Activated naive CD8-positive, alpha-beta T cell treated with anti-CD3 and anti-CD28 coated beads, Interleukin-2, amount 50 U/mL, for 24 hours (primary cell): ENCODE measurements at regions not wholly inside any gene's neighbourhood (a gene's known extent, or its start where the extent isn't known, plus 50 kb on each side); places are given as distances from the start of the nearest gene placed in this dataset.
"Not testable (repeated sequence)": the region's sequence is repeated elsewhere in the genome, so short reads cannot be mapped to it uniquely, and the experiment has no call there.

ENCODE experiments used
- ATAC-seq: fragments of 150-1000 bp; cut with Tn5 transposase; one replicate; pipeline ENCODE4 v1.10.0; 2021
- DNase-seq: peaks from one replicate; pipeline ENCODE4 v3.0.0; 2021
- H3K27ac Mint-ChIP-seq: one replicate; pipeline ENCODE4 v1.8.0; 2021; ENCODE audit warnings: mild to moderate bottlenecking, mixed read lengths
- H3K27me3 Mint-ChIP-seq: one replicate; pipeline ENCODE4 v1.8.0; 2021; ENCODE audit warnings: mixed read lengths
- H3K36me3 Mint-ChIP-seq: one replicate; pipeline ENCODE4 v1.8.0; 2021; ENCODE audit warnings: low read depth, mixed read lengths
- H3K4me1 Mint-ChIP-seq: one replicate; pipeline ENCODE4 v1.8.0; 2021; ENCODE audit warnings: mixed read lengths
- H3K4me3 Mint-ChIP-seq: one replicate; pipeline ENCODE4 v1.8.0; 2021; ENCODE audit warnings: mild to moderate bottlenecking, moderate library complexity, mixed read lengths
- H3K9me3 Mint-ChIP-seq: one replicate; pipeline ENCODE4 v1.8.0; 2021; ENCODE audit warnings: mixed read lengths

- Mint-ChIP-seq H3K36me3 (no peaks in the 10 kb centered on the region), H3K27ac (no peak overlapping the region)
Observed at GRCh38 chr10:3573498-3573897, 211.5 kb downstream of the KLF6 start.

GRCh38 chr10:3571310-3571825 lies 213.6 kb downstream of the KLF6 start:
- Mint-ChIP-seq H3K27ac (no peak overlapping the region), H3K4me3 (no peak overlapping the region), H3K4me1 (no peaks in the 10 kb centered on the region), H3K27me3 (peaks cover 1% of the 10 kb centered on the region), H3K36me3 (no peaks in the 10 kb centered on the region), H3K9me3 (no peaks in the 10 kb centered on the region)
- DNase-seq: no peak
- ATAC-seq: no peak

More at GRCh38 chr10:3573498-3573897, 211.5 kb downstream of the KLF6 start:
- Mint-ChIP-seq H3K9me3 (no peaks in the 10 kb centered on the region), H3K4me1 (no peaks in the 10 kb centered on the region), H3K4me3 (no peak overlapping the region), H3K27me3 (peaks cover 1% of the 10 kb centered on the region)
- no peak for DNase-seq
- ATAC-seq: no peak

- no peak overlapping the region for H3K27ac Mint-ChIP-seq
- no peak for DNase-seq
- no peak for ATAC-seq
Observed at GRCh38 chr10:3570855-3571266, 214.1 kb downstream of the KLF6 start.

GRCh38 chr10:3570131-3570729 lies 214.8 kb downstream of the KLF6 start:
- Mint-ChIP-seq H3K9me3 (peaks cover 2% of the 10 kb centered on the region), H3K36me3 (peaks cover 2% of the 10 kb centered on the region), H3K27ac (no peak overlapping the region), H3K4me3 (no peak overlapping the region), H3K27me3 (peaks cover 1% of the 10 kb centered on the region), H3K4me1 (no peaks in the 10 kb centered on the region)
- ATAC-seq (no peak), DNase-seq (no peak)

More at GRCh38 chr10:3570855-3571266, 214.1 kb downstream of the KLF6 start:
- Mint-ChIP-seq H3K27me3 (peaks cover 1% of the 10 kb centered on the region), H3K4me3 (no peak overlapping the region), H3K4me1 (no peaks in the 10 kb centered on the region), H3K9me3 (no peaks in the 10 kb centered on the region), H3K36me3 (no peaks in the 10 kb centered on the region)

- Mint-ChIP-seq H3K36me3 (peaks cover 2% of the 10 kb centered on the region), H3K4me3 (no peak overlapping the region), H3K27ac (no peak overlapping the region), H3K9me3 (peaks cover 8% of the 10 kb centered on the region), H3K4me1 (peaks cover 10% of the 10 kb centered on the region), H3K27me3 (peaks cover 1% of the 10 kb centered on the region)
- DNase-seq: no peak
- ATAC-seq: no peak
Observed at GRCh38 chr10:3568983-3569382, 216.0 kb downstream of the KLF6 start.

- H3K4me3 Mint-ChIP-seq: no peak overlapping the region
- DNase-seq (no peak), ATAC-seq (no peak)
- H3K9me3 Mint-ChIP-seq: peaks cover 8% of the 10 kb centered on the region
- H3K27me3 Mint-ChIP-seq: peaks cover 1% of the 10 kb centered on the region
- H3K36me3 Mint-ChIP-seq: peaks cover 2% of the 10 kb centered on the region
- H3K27ac Mint-ChIP-seq: no peak overlapping the region
- H3K4me1 Mint-ChIP-seq: peaks cover 15% of the 10 kb centered on the region
Observed at GRCh38 chr10:3568392-3568791, 216.6 kb downstream of the KLF6 start.

GRCh38 chr10:3567291-3567963 lies 217.6 kb downstream of the KLF6 start:
- Mint-ChIP-seq H3K9me3 (peaks cover 8% of the 10 kb centered on the region), H3K27ac (no peak overlapping the region), H3K4me3 (no peak overlapping the region), H3K27me3 (peaks cover 1% of the 10 kb centered on the region), H3K36me3 (peaks cover 5% of the 10 kb centered on the region), H3K4me1 (peaks cover 24% of the 10 kb centered on the region)
- ATAC-seq (no peak), DNase-seq (no peak)

- DNase-seq: no peak
- Mint-ChIP-seq H3K4me1 (peaks cover 24% of the 10 kb centered on the region), H3K4me3 (no peak overlapping the region), H3K9me3 (peaks cover 8% of the 10 kb centered on the region), H3K36me3 (peaks cover 5% of the 10 kb centered on the region), H3K27ac (no peak overlapping the region), H3K27me3 (peaks cover 1% of the 10 kb centered on the region)
- ATAC-seq: no peak
Observed at GRCh38 chr10:3566627-3567026, 218.4 kb downstream of the KLF6 start.

- no peak for ATAC-seq
- DNase-seq: no peak
- H3K9me3 Mint-ChIP-seq: peaks cover 8% of the 10 kb centered on the region
- H3K36me3 Mint-ChIP-seq: peaks cover 5% of the 10 kb centered on the region
- no peak overlapping the region for H3K4me3 Mint-ChIP-seq
- peak overlapping the region; percentile 76 for H3K27ac Mint-ChIP-seq
- peaks cover 24% of the 10 kb centered on the region for H3K4me1 Mint-ChIP-seq
- H3K27me3 Mint-ChIP-seq: peaks cover 2% of the 10 kb centered on the region
Observed at GRCh38 chr10:3564346-3565002, 220.5 kb downstream of the KLF6 start.

GRCh38 chr10:3563298-3563697 lies 221.7 kb downstream of the KLF6 start:
- peaks cover 5% of the 10 kb centered on the region for H3K36me3 Mint-ChIP-seq

GRCh38 chr10:3560628-3561027 lies 224.4 kb downstream of the KLF6 start:
- not testable (repeated sequence) for H3K36me3 Mint-ChIP-seq, DNase-seq, ATAC-seq, H3K9me3 Mint-ChIP-seq, H3K27ac Mint-ChIP-seq, H3K4me3 Mint-ChIP-seq, H3K27me3 Mint-ChIP-seq
- peaks cover 24% of the 10 kb centered on the region for H3K4me1 Mint-ChIP-seq

More at GRCh38 chr10:3563298-3563697, 221.7 kb downstream of the KLF6 start:
- peak overlapping the region; percentile 82 for H3K27ac Mint-ChIP-seq
- DNase-seq (peak; percentile 55), ATAC-seq (peak; percentile 95)
- H3K9me3 Mint-ChIP-seq: peaks cover 8% of the 10 kb centered on the region
- peaks cover 2% of the 10 kb centered on the region for H3K27me3 Mint-ChIP-seq
- no peak overlapping the region for H3K4me3 Mint-ChIP-seq
- H3K4me1 Mint-ChIP-seq: peaks cover 24% of the 10 kb centered on the region

GRCh38 chr10:3559527-3559926 lies 225.5 kb downstream of the KLF6 start:
- no peak for ATAC-seq
- Mint-ChIP-seq H3K4me3 (no peak overlapping the region), H3K27ac (no peak overlapping the region), H3K27me3 (peaks cover 2% of the 10 kb centered on the region), H3K9me3 (peaks cover 2% of the 10 kb centered on the region), H3K4me1 (peaks cover 27% of the 10 kb centered on the region), H3K36me3 (peaks cover 3% of the 10 kb centered on the region)
- DNase-seq: no peak

GRCh38 chr10:3559011-3559410 lies 226.0 kb downstream of the KLF6 start:
- H3K4me3 Mint-ChIP-seq: no peak overlapping the region
- H3K4me1 Mint-ChIP-seq: peaks cover 27% of the 10 kb centered on the region
- H3K9me3 Mint-ChIP-seq: no peaks in the 10 kb centered on the region

GRCh38 chr10:3556191-3557017 lies 228.6 kb downstream of the KLF6 start:
- not testable (repeated sequence) for H3K4me3 Mint-ChIP-seq, H3K36me3 Mint-ChIP-seq, ATAC-seq, DNase-seq, H3K27ac Mint-ChIP-seq, H3K9me3 Mint-ChIP-seq, H3K27me3 Mint-ChIP-seq
- H3K4me1 Mint-ChIP-seq: peaks cover 12% of the 10 kb centered on the region

More at GRCh38 chr10:3559011-3559410, 226.0 kb downstream of the KLF6 start:
- Mint-ChIP-seq H3K36me3 (peaks cover 3% of the 10 kb centered on the region), H3K27me3 (peaks cover 2% of the 10 kb centered on the region), H3K27ac (no peak overlapping the region)
- ATAC-seq: no peak
- DNase-seq: no peak
